SJCRH30 (cell line): ENCODE measurements at regions not wholly inside any gene's neighbourhood (a gene's known extent, or its start where the extent isn't known, plus 50 kb on each side); places are given as distances from the start of the nearest gene placed in this dataset.

Source experiments
- DNase-seq, 2 experiments: peaks; one replicate each; pipeline ENCODE4 v3.0.0-alpha.2; 2015 to 2020
- H3K27ac ChIP-seq: fragments of 250-450 bp; sonication (Bioruptor Pico); 2 replicates; pipeline ENCODE4 v1.5.1; 2020; ENCODE audit warnings: mild to moderate bottlenecking, moderate library complexity
- H3K27me3 ChIP-seq: fragments of 250-450 bp; sonication (Bioruptor Pico); 2 replicates; pipeline ENCODE4 v1.5.1; 2020; ENCODE audit warnings: mild to moderate bottlenecking, moderate library complexity
- H3K36me3 ChIP-seq: fragments of 250-450 bp; sonication (Bioruptor Pico); 2 replicates; pipeline ENCODE4 v1.5.1; 2020; ENCODE audit warnings: mild to moderate bottlenecking, moderate library complexity
- H3K4me1 ChIP-seq: fragments of 250-450 bp; sonication (Bioruptor Pico); 2 replicates; pipeline ENCODE4 v1.5.1; 2020; ENCODE audit warnings: mild to moderate bottlenecking, moderate library complexity
- H3K4me3 ChIP-seq: fragments of 250-450 bp; sonication (Bioruptor Pico); 2 replicates; pipeline ENCODE4 v1.5.1; 2020; ENCODE audit warnings: mild to moderate bottlenecking, moderate library complexity
- H3K9me3 ChIP-seq: fragments of 250-450 bp; sonication (Bioruptor Pico); replicated peaks from 2 replicates; pipeline ENCODE4 v1.5.1; 2020; ENCODE audit warnings: mild to moderate bottlenecking, moderate library complexity

GRCh38 chr1:99133756-99134500, 129.3 kb upstream of the PLPPR5 start:
- H3K27ac ChIP-seq, result peak overlapping the region; percentile 64
- H3K4me3 ChIP-seq, result 0 out of 2 replicates have a peak overlapping the region, but pooled peaks have one; percentile 6
- no peaks in the 10 kb centered on the region for H3K36me3 ChIP-seq
- peaks cover 43% of the 10 kb centered on the region for H3K4me1 ChIP-seq
- H3K27me3 ChIP-seq, result no peaks in the 10 kb centered on the region
- peak; percentile 62 to 78 for DNase-seq
- no peaks in the 10 kb centered on the region for H3K9me3 ChIP-seq

- Histone ChIP-seq H3K9me3 (no peaks in the 10 kb centered on the region), H3K36me3 (no peaks in the 10 kb centered on the region), H3K27ac (no peak overlapping the region), H3K4me3 (no peak overlapping the region), H3K4me1 (peaks cover 22% of the 10 kb centered on the region), H3K27me3 (no peaks in the 10 kb centered on the region)
- no peak for DNase-seq
Observed at GRCh38 chr1:99137554-99138206, 126.6 kb upstream of the PLPPR4 start.

- no peak for DNase-seq
- H3K9me3 ChIP-seq, result no peaks in the 10 kb centered on the region
- no peaks in the 10 kb centered on the region for H3K4me1 ChIP-seq
- H3K4me3 ChIP-seq, result no peak overlapping the region
- H3K27ac ChIP-seq, result no peak overlapping the region
- no peaks in the 10 kb centered on the region for H3K27me3 ChIP-seq
- H3K36me3 ChIP-seq, result no peaks in the 10 kb centered on the region
Observed at GRCh38 chr1:99139876-99140275, 124.4 kb upstream of the PLPPR4 start.

- Histone ChIP-seq H3K27me3 (no peaks in the 10 kb centered on the region), H3K9me3 (no peaks in the 10 kb centered on the region), H3K36me3 (no peaks in the 10 kb centered on the region), H3K4me3 (peak overlapping the region; percentile 26; the same call in 1 of the 2 replicates), H3K27ac (no peak overlapping the region), H3K4me1 (no peaks in the 10 kb centered on the region)
- DNase-seq, result peak; percentile 58 to 72
Observed at GRCh38 chr1:99146129-99146848, 118.0 kb upstream of the PLPPR4 start.

GRCh38 chr1:99149952-99150351, 114.3 kb upstream of the PLPPR4 start:
- Histone ChIP-seq H3K27ac (no peak overlapping the region), H3K9me3 (no peaks in the 10 kb centered on the region), H3K4me3 (no peak overlapping the region), H3K36me3 (no peaks in the 10 kb centered on the region), H3K27me3 (0 out of 2 replicates have a peak, but pooled peaks cover 2% of the 10 kb centered on the region), H3K4me1 (no peaks in the 10 kb centered on the region)
- DNase-seq, result no peak

GRCh38 chr1:99152132-99152531, 112.2 kb upstream of the PLPPR4 start:
- H3K27me3 ChIP-seq, result 0 out of 2 replicates have a peak, but pooled peaks cover 2% of the 10 kb centered on the region
- no peaks in the 10 kb centered on the region for H3K36me3 ChIP-seq
- H3K9me3 ChIP-seq, result no peaks in the 10 kb centered on the region
- H3K4me1 ChIP-seq, result no peaks in the 10 kb centered on the region
- no peak for DNase-seq
- H3K4me3 ChIP-seq, result no peak overlapping the region
- no peak overlapping the region for H3K27ac ChIP-seq

GRCh38 chr1:99163671-99164070, 100.6 kb upstream of the PLPPR4 start:
- Histone ChIP-seq H3K27me3 (no peaks in the 10 kb centered on the region), H3K4me1 (no peaks in the 10 kb centered on the region), H3K4me3 (no peak overlapping the region), H3K36me3 (no peaks in the 10 kb centered on the region), H3K27ac (no peak overlapping the region), H3K9me3 (no peaks in the 10 kb centered on the region)
- no peak for DNase-seq

- Histone ChIP-seq H3K4me3 (no peak overlapping the region), H3K4me1 (peaks cover 6% of the 10 kb centered on the region; the same call in 1 of the 2 replicates), H3K27me3 (no peaks in the 10 kb centered on the region), H3K27ac (no peak overlapping the region), H3K9me3 (no peaks in the 10 kb centered on the region), H3K36me3 (no peaks in the 10 kb centered on the region)
- DNase-seq, result no peak
Observed at GRCh38 chr1:99170516-99170915, 93.8 kb upstream of the PLPPR4 start.

- Histone ChIP-seq H3K27me3 (no peaks in the 10 kb centered on the region), H3K9me3 (no peaks in the 10 kb centered on the region), H3K4me3 (no peak overlapping the region), H3K36me3 (no peaks in the 10 kb centered on the region), H3K27ac (no peak overlapping the region), H3K4me1 (peaks cover 8% of the 10 kb centered on the region)
- DNase-seq, result no peak
Observed at GRCh38 chr1:99171184-99171813, 93.0 kb upstream of the PLPPR4 start.

- Histone ChIP-seq H3K27ac (no peak overlapping the region), H3K4me3 (no peak overlapping the region), H3K27me3 (no peaks in the 10 kb centered on the region), H3K36me3 (no peaks in the 10 kb centered on the region), H3K4me1 (peaks cover 25% of the 10 kb centered on the region), H3K9me3 (no peaks in the 10 kb centered on the region)
- DNase-seq, result no peak
Observed at GRCh38 chr1:99173282-99173681, 91.0 kb upstream of the PLPPR4 start.

- DNase-seq, result no peak
- H3K27ac ChIP-seq, result no peak overlapping the region
- H3K36me3 ChIP-seq, result no peaks in the 10 kb centered on the region
- no peaks in the 10 kb centered on the region for H3K27me3 ChIP-seq
- H3K4me1 ChIP-seq, result peaks cover 25% of the 10 kb centered on the region
- H3K4me3 ChIP-seq, result no peak overlapping the region
- H3K9me3 ChIP-seq, result no peaks in the 10 kb centered on the region
Observed at GRCh38 chr1:99173900-99174299, 90.4 kb upstream of the PLPPR4 start.

GRCh38 chr1:99176753-99177152, 87.5 kb upstream of the PLPPR4 start:
- H3K27ac ChIP-seq, result no peak overlapping the region
- no peaks in the 10 kb centered on the region for H3K27me3 ChIP-seq
- no peaks in the 10 kb centered on the region for H3K9me3 ChIP-seq
- DNase-seq, result peak; percentile 5 to 42
- no peaks in the 10 kb centered on the region for H3K36me3 ChIP-seq
- no peak overlapping the region for H3K4me3 ChIP-seq
- H3K4me1 ChIP-seq, result peaks cover 27% of the 10 kb centered on the region

GRCh38 chr1:99177465-99177864, 86.8 kb upstream of the PLPPR4 start:
- Histone ChIP-seq H3K36me3 (no peaks in the 10 kb centered on the region), H3K27ac (no peak overlapping the region), H3K27me3 (no peaks in the 10 kb centered on the region), H3K4me1 (peaks cover 27% of the 10 kb centered on the region), H3K9me3 (no peaks in the 10 kb centered on the region), H3K4me3 (no peak overlapping the region)
- peak in 1 of 2 experiments; percentile 22 for DNase-seq

GRCh38 chr1:99180343-99180808, 83.9 kb upstream of the PLPPR4 start:
- H3K4me1 ChIP-seq, result peaks cover 27% of the 10 kb centered on the region
- no peaks in the 10 kb centered on the region for H3K9me3 ChIP-seq
- no peaks in the 10 kb centered on the region for H3K27me3 ChIP-seq
- H3K4me3 ChIP-seq, result peak overlapping the region; percentile 30
- DNase-seq, result peak; percentile 77 to 92
- peak overlapping the region; percentile 57 for H3K27ac ChIP-seq
- H3K36me3 ChIP-seq, result no peaks in the 10 kb centered on the region
